DND-41 (cell line): ENCODE measurements at regions not wholly inside any gene's neighbourhood (a gene's known extent, or its start where the extent isn't known, plus 50 kb on each side); places are given as distances from the start of the nearest gene placed in this dataset.

ENCODE experiments used
- CTCF ChIP-seq: IDR thresholded peaks from 2 replicates; pipeline ENCODE4 v1.5.1; 2012; ENCODE audit warnings: borderline replicate concordance, low read length, moderate library complexity, mild to moderate bottlenecking; ENCODE audit not compliant: poor library complexity, severe bottlenecking; ENCODE audit errors: extremely low read depth
- EZH2 ChIP-seq: IDR thresholded peaks from 3 replicates; pipeline ENCODE4 v1.6.1; 2012; ENCODE audit warnings: borderline replicate concordance, low read depth, mild to moderate bottlenecking, moderate library complexity, low read length, inconsistent platforms; ENCODE audit not compliant: severe bottlenecking

GRCh38 chr16:17552351-17552750 lies 81.6 kb upstream of the XYLT1 start:
- no peak for TF ChIP-seq CTCF
- no peak for TF ChIP-seq EZH2
